Nephron (organoid): ENCODE measurements at regions not wholly inside any gene's neighbourhood (a gene's known extent, or its start where the extent isn't known, plus 50 kb on each side); places are given as distances from the start of the nearest gene placed in this dataset.
"Not testable (repeated sequence)": the region's sequence is repeated elsewhere in the genome, so short reads cannot be mapped to it uniquely, and the experiment has no call there.

Experiments used
- H3K27ac Mint-ChIP-seq, 3 experiments: 2 replicates each; pipeline ENCODE4 v1.8.0; 2020; ENCODE audit warnings: mixed read lengths in 3 of 3, mild to moderate bottlenecking in 2 of 3, moderate library complexity in 1 of 3
- H3K27me3 Mint-ChIP-seq: 2 replicates; pipeline ENCODE4 v1.8.0; 2021; ENCODE audit warnings: low read depth, mild to moderate bottlenecking, moderate library complexity, mixed read lengths
- H3K36me3 Mint-ChIP-seq: 2 replicates; pipeline ENCODE4 v1.8.0; 2020; ENCODE audit warnings: low read depth, mixed read lengths
- H3K4me1 Mint-ChIP-seq: 2 replicates; pipeline ENCODE4 v1.8.0; 2020; ENCODE audit warnings: mixed read lengths
- H3K4me3 Mint-ChIP-seq, 3 experiments: 2 replicates each; pipeline ENCODE4 v1.8.0; 2020; ENCODE audit warnings: mild to moderate bottlenecking in 3 of 3, mixed read lengths in 3 of 3, moderate library complexity in 2 of 3
- H3K9me3 Mint-ChIP-seq: 2 replicates; pipeline ENCODE4 v1.8.0; 2020; ENCODE audit warnings: mixed read lengths
- TF ChIP-seq, protein P1 (sequence below), 3 experiments: fragments of 200-600 bp; sonication (generic); IDR thresholded peaks; one replicate each; pipeline ENCODE4 v1.5.0; 2021; ENCODE audit warnings: antibody characterized with exemption in 3 of 3; ENCODE audit not compliant: unreplicated experiment in 3 of 3

DNA sequence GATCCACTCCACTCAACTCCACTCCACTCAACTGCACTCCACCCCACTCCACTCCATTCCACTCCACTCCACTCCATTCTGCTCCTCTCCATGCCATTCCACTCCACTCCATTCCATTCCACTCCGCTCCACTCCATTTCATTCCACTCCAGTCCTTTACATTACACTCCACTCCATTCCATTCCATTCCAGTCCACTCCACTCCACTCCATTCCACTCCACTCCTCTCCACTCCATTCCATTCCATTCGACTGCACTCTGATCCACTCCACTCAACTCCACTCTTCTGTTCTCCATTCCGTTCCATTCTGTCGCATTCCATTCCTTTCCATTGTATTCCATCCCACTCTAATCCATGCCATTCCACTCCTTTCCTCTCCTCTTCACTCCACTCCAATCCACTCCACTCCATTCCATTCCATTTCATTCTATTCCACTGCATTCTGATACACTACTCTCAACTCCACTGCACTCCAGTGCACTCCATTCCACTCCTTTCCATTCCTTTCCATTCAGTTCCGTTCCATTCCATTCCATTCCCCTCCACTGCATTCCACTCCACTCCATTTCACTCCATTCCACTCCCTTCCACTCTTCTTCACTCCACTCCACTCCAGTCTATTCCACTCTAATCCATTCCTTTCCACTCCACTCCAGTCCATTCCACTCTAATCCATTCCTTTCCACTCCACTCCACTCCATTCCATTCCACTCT is 2564.2 kb upstream of the TPTE start:
- not testable (repeated sequence) for H3K4me3 Mint-ChIP-seq, H3K27me3 Mint-ChIP-seq, H3K4me1 Mint-ChIP-seq, H3K27ac Mint-ChIP-seq
- Mint-ChIP-seq H3K9me3 (peaks cover 28% of the 10 kb centered on the region), H3K36me3 (peaks cover 59% of the 10 kb centered on the region)

DNA sequence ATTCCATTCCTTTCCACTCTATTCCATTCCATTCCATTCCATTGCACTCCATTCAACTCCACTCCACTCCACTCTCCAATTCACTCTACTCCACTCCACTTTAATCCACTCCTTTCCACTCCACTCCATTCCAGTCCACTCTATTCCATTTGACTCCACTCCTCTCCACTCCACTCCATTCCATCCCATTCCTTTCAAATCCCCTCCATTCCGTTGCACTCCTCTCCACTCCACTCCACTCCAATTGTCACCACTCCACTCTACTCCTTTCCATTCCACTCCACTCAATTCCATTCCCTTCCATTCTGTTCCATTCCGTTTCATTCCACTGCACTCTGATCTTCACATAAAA is 2563.7 kb upstream of the TPTE start:
- H3K4me1 Mint-ChIP-seq, result no peaks in the 10 kb centered on the region
- TF ChIP-seq, protein P1, sequence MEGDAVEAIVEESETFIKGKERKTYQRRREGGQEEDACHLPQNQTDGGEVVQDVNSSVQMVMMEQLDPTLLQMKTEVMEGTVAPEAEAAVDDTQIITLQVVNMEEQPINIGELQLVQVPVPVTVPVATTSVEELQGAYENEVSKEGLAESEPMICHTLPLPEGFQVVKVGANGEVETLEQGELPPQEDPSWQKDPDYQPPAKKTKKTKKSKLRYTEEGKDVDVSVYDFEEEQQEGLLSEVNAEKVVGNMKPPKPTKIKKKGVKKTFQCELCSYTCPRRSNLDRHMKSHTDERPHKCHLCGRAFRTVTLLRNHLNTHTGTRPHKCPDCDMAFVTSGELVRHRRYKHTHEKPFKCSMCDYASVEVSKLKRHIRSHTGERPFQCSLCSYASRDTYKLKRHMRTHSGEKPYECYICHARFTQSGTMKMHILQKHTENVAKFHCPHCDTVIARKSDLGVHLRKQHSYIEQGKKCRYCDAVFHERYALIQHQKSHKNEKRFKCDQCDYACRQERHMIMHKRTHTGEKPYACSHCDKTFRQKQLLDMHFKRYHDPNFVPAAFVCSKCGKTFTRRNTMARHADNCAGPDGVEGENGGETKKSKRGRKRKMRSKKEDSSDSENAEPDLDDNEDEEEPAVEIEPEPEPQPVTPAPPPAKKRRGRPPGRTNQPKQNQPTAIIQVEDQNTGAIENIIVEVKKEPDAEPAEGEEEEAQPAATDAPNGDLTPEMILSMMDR (IDR thresholded peaks at IDR 0.05; ENCODE audit: unreplicated experiment in 3 of 3), result no peak
- no peak overlapping the region for H3K4me3 Mint-ChIP-seq
- peaks cover 53% of the 10 kb centered on the region for H3K36me3 Mint-ChIP-seq
- H3K9me3 Mint-ChIP-seq, result peaks cover 31% of the 10 kb centered on the region
- peaks cover 6% of the 10 kb centered on the region for H3K27me3 Mint-ChIP-seq
- H3K27ac Mint-ChIP-seq, result no peak overlapping the region
